Fibroblast of lung (primary cell): ENCODE measurements at regions not wholly inside any gene's neighbourhood (a gene's known extent, or its start where the extent isn't known, plus 50 kb on each side); places are given as distances from the start of the nearest gene placed in this dataset.

Source experiments
- DNase-seq, 2 donors: peaks; one replicate each; pipeline versions ENCODE4 v3.0.0 to v3.0.0-alpha.2; 2010; ENCODE audit warnings: low read depth in 2 of 2
- H2AFZ ChIP-seq: 2 replicates; pipeline ENCODE4 v1.5.1; 2012; ENCODE audit warnings: low read length, control low read depth, inconsistent platforms
- H3K27ac ChIP-seq: 2 replicates; pipeline ENCODE4 v1.5.1; 2011; ENCODE audit warnings: low read length, control low read depth; ENCODE audit not compliant: insufficient read depth
- H3K27me3 ChIP-seq: 2 replicates; pipeline ENCODE4 v1.5.1; 2011; ENCODE audit warnings: mild to moderate bottlenecking, low read length; ENCODE audit not compliant: control insufficient read depth, insufficient read depth
- H3K36me3 ChIP-seq: 2 replicates; pipeline ENCODE4 v1.5.1; 2011; ENCODE audit warnings: low read length; ENCODE audit not compliant: control insufficient read depth, insufficient read depth
- H3K4me1 ChIP-seq: 2 replicates; pipeline ENCODE4 v1.5.1; 2011; ENCODE audit warnings: low read length; ENCODE audit not compliant: control insufficient read depth, insufficient read depth; ENCODE audit errors: extremely low read depth
- H3K4me2 ChIP-seq: 2 replicates; pipeline ENCODE4 v1.5.1; 2011; ENCODE audit warnings: low read length, control low read depth; ENCODE audit not compliant: insufficient read depth; ENCODE audit errors: extremely low read depth
- H3K4me3 ChIP-seq, 4 experiments: fragments of 200-600 bp in 1 of 4; sonication (generic) in 1 of 4; replicated peaks in 1 of 4; 2 replicates each; pipeline ENCODE4 v1.5.1; 2011 to 2016; ENCODE audit warnings: low read length in 4 of 4, low read depth in 3 of 4, mild to moderate bottlenecking in 3 of 4, control low read depth in 2 of 4, inconsistent platforms in 1 of 4, mixed read lengths in 1 of 4; ENCODE audit not compliant: insufficient read depth in 1 of 4; ENCODE audit errors: control extremely low read depth in 1 of 4
- H3K79me2 ChIP-seq: 2 replicates; pipeline ENCODE4 v1.5.1; 2012; ENCODE audit warnings: mild to moderate bottlenecking, low read length, inconsistent platforms; ENCODE audit not compliant: control insufficient read depth, insufficient read depth
- H3K9ac ChIP-seq: 2 replicates; pipeline ENCODE4 v1.5.1; 2011; ENCODE audit warnings: mild to moderate bottlenecking, low read length, control low read depth; ENCODE audit not compliant: insufficient read depth
- H3K9me3 ChIP-seq: 2 replicates; pipeline ENCODE4 v1.5.1; 2012; ENCODE audit warnings: low read depth, low read length; ENCODE audit not compliant: control insufficient read depth, insufficient read depth
- H4K20me1 ChIP-seq: 2 replicates; pipeline ENCODE4 v1.5.1; 2011; ENCODE audit warnings: low read length; ENCODE audit not compliant: control insufficient read depth, insufficient read depth; ENCODE audit errors: extremely low read depth
- EZH2 ChIP-seq: IDR thresholded peaks from 2 replicates; pipeline ENCODE4 v1.5.1; 2012; ENCODE audit warnings: low read length, control low read depth, mild to moderate bottlenecking; ENCODE audit errors: missing control alignments
- TF ChIP-seq, protein P1 (sequence below), 2 donors: IDR thresholded peaks in 1 of 2; conservative IDR thresholded peaks in 1 of 2; 1 replicate in 1 of 2; 2 replicates in 1 of 2; pipeline ENCODE4 v1.5.1; 2011 to 2012; ENCODE audit warnings: low read length in 2 of 2, control low read depth in 1 of 2, inconsistent platforms in 1 of 2, low read depth in 1 of 2, mild to moderate bottlenecking in 1 of 2

DNA sequence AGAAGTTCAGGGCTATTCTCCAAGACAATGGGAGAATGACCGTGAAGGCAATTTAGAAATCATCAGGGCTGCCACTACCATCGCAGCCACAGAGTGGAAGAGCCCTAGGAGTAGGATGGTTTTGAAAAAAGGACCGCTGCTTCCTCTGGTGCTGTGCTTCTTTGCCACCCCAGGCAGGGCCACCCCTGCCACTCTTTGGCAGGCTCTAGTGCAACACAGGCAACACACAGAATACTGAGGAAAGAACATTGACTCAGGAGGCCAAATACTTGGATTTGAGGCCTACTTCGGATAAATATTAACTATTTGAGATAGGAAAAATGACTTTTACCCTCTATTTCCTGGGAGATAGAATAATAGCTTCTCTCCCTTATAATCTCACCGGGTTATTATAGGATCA lies 228.9 kb upstream of the BOD1L1 start:
- H3K27me3 ChIP-seq: no peaks in the 10 kb centered on the region
- H3K27ac ChIP-seq: no peak overlapping the region
- TF ChIP-seq, protein P1, sequence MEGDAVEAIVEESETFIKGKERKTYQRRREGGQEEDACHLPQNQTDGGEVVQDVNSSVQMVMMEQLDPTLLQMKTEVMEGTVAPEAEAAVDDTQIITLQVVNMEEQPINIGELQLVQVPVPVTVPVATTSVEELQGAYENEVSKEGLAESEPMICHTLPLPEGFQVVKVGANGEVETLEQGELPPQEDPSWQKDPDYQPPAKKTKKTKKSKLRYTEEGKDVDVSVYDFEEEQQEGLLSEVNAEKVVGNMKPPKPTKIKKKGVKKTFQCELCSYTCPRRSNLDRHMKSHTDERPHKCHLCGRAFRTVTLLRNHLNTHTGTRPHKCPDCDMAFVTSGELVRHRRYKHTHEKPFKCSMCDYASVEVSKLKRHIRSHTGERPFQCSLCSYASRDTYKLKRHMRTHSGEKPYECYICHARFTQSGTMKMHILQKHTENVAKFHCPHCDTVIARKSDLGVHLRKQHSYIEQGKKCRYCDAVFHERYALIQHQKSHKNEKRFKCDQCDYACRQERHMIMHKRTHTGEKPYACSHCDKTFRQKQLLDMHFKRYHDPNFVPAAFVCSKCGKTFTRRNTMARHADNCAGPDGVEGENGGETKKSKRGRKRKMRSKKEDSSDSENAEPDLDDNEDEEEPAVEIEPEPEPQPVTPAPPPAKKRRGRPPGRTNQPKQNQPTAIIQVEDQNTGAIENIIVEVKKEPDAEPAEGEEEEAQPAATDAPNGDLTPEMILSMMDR (conservative IDR thresholded peaks at IDR 0.05 in 1 of 2, IDR thresholded peaks at IDR 0.05 in 1 of 2; ENCODE audit: low read depth in 1 of 2, low read length in 2 of 2): no peak
- TF ChIP-seq EZH2: no peak
- no peaks in the 10 kb centered on the region for H3K36me3 ChIP-seq
- H2AFZ ChIP-seq: no peak overlapping the region
- no peak overlapping the region for H3K4me3 ChIP-seq
- H3K79me2 ChIP-seq: no peaks in the 10 kb centered on the region
- no peak overlapping the region for H3K4me2 ChIP-seq
- H3K4me1 ChIP-seq: no peaks in the 10 kb centered on the region
- H3K9me3 ChIP-seq: no peaks in the 10 kb centered on the region
- no peaks in the 10 kb centered on the region for H4K20me1 ChIP-seq
- no peak for DNase-seq
- H3K9ac ChIP-seq: no peak overlapping the region

DNA sequence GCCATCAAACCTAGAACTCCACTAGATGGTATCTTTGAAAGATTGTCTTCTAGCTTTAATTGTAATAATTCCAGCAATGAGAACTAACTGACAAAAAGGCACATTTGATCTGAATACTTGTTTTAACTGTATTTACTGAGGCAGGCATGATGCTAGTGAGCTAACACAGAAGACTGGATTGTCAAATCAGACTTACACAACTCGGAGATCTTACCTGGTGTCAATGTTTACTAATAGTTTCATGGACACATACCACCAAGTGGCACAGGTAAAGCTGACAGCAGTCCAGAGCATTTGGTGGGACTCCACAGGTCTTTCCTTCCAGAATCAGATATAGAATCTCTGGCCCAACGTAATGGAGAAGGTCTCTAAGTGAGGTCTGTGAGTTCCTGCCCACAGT lies 229.9 kb upstream of the BOD1L1 start:
- no peak for TF ChIP-seq EZH2
- TF ChIP-seq, protein P1 (conservative IDR thresholded peaks at IDR 0.05 in 1 of 2, IDR thresholded peaks at IDR 0.05 in 1 of 2; ENCODE audit: low read depth in 1 of 2, low read length in 2 of 2): no peak
- Histone ChIP-seq H2AFZ (no peak overlapping the region), H3K79me2 (no peaks in the 10 kb centered on the region), H3K9me3 (no peaks in the 10 kb centered on the region), H3K4me3 (no peak overlapping the region), H3K9ac (no peak overlapping the region), H3K27me3 (no peaks in the 10 kb centered on the region), H3K36me3 (no peaks in the 10 kb centered on the region), H4K20me1 (no peaks in the 10 kb centered on the region), H3K27ac (no peak overlapping the region), H3K4me1 (no peaks in the 10 kb centered on the region), H3K4me2 (no peak overlapping the region)
- DNase-seq: no peak

DNA sequence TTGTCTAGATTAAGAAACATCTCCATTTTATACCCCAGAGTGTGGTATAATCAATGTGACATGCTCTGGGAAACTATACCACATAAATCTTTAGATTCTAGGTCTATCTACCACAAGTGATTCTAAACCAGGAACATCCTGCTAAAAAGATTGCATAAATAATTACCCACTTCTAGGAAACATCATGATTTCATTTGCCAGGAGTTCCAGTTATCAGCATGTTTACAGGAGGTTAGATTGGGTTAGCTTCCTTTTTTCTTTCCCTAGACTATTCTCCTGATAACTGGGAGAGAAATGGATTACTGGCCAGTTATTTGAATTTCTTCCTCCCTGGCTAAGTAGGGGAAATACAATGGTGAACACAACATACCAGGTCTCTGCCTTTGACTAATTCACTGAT lies 230.3 kb upstream of the BOD1L1 start:
- Histone ChIP-seq H3K27me3 (no peaks in the 10 kb centered on the region), H3K79me2 (no peaks in the 10 kb centered on the region), H3K36me3 (no peaks in the 10 kb centered on the region), H4K20me1 (no peaks in the 10 kb centered on the region), H3K4me1 (no peaks in the 10 kb centered on the region), H3K27ac (no peak overlapping the region), H3K4me2 (no peak overlapping the region), H3K9ac (no peak overlapping the region), H3K9me3 (no peaks in the 10 kb centered on the region), H2AFZ (no peak overlapping the region), H3K4me3 (no peak overlapping the region)
- no peak for DNase-seq
- TF ChIP-seq, protein P1 (conservative IDR thresholded peaks at IDR 0.05 in 1 of 2, IDR thresholded peaks at IDR 0.05 in 1 of 2; ENCODE audit: low read depth in 1 of 2, low read length in 2 of 2): no peak
- TF ChIP-seq EZH2: no peak
